RCC 7860 (cell line): ENCODE measurements at regions not wholly inside any gene's neighbourhood (a gene's known extent, or its start where the extent isn't known, plus 50 kb on each side); places are given as distances from the start of the nearest gene placed in this dataset.
"Not testable (repeated sequence)": the region's sequence is repeated elsewhere in the genome, so short reads cannot be mapped to it uniquely, and the experiment has no call there.

Source experiments
- DNase-seq: peaks from one replicate; pipeline ENCODE4 v3.0.0-alpha.2; 2015; ENCODE audit warnings: low spot score
- FAIRE-seq: peaks from 2 replicates; lab custom pipeline; 2012; peaks lifted over from hg19 to GRCh38; lab: Jason Lieb, UNC

GRCh38 chr2:198273660-198274059 is 469.3 kb downstream of the PLCL1 start:
- no peak for DNase-seq
- no peak for FAIRE-seq

GRCh38 chr2:198270157-198270556 is 465.8 kb downstream of the PLCL1 start:
- DNase-seq, FAIRE-seq: not testable (repeated sequence)

GRCh38 chr2:198268519-198268918 is 464.1 kb downstream of the PLCL1 start:
- DNase-seq (no peak), FAIRE-seq (no peak)

- DNase-seq (no peak), FAIRE-seq (no peak)
These were observed 455.1 kb downstream of the PLCL1 start for GRCh38 chr2:198259496-198259895.

- DNase-seq: no peak
- no peak for FAIRE-seq
These were observed 450.2 kb downstream of the PLCL1 start for GRCh38 chr2:198254536-198255090.

- FAIRE-seq (no peak), DNase-seq (no peak)
These were observed 449.6 kb downstream of the PLCL1 start for GRCh38 chr2:198253995-198254394.

GRCh38 chr2:198252472-198252871 is 448.1 kb downstream of the PLCL1 start:
- no peak for DNase-seq
- FAIRE-seq: no peak

- FAIRE-seq (no peak), DNase-seq (no peak)
These were observed 437.7 kb downstream of the PLCL1 start for GRCh38 chr2:198242093-198242492.

- DNase-seq (no peak), FAIRE-seq (no peak)
These were observed 434.0 kb downstream of the PLCL1 start for GRCh38 chr2:198238429-198238828.

- no peak for DNase-seq
- no peak for FAIRE-seq
These were observed 431.9 kb downstream of the PLCL1 start for GRCh38 chr2:198236338-198236737.

- no peak for DNase-seq
- FAIRE-seq: no peak
These were observed 427.9 kb downstream of the PLCL1 start for GRCh38 chr2:198232281-198232680.

- DNase-seq (no peak), FAIRE-seq (no peak)
These were observed 427.2 kb downstream of the PLCL1 start for GRCh38 chr2:198231562-198231961.

- FAIRE-seq (no peak), DNase-seq (no peak)
These were observed 416.6 kb downstream of the PLCL1 start for GRCh38 chr2:198220763-198221610.

GRCh38 chr2:198219292-198219691 is 414.9 kb downstream of the PLCL1 start:
- DNase-seq (no peak), FAIRE-seq (no peak)

GRCh38 chr2:198214114-198214596 is 409.8 kb downstream of the PLCL1 start:
- FAIRE-seq (no peak), DNase-seq (no peak)

GRCh38 chr2:198213253-198213652 is 408.9 kb downstream of the PLCL1 start:
- FAIRE-seq (no peak), DNase-seq (no peak)

- DNase-seq: no peak
- FAIRE-seq: no peak
These were observed 407.3 kb downstream of the PLCL1 start for GRCh38 chr2:198211706-198212105.

GRCh38 chr2:198203336-198204069 is 399.1 kb downstream of the PLCL1 start:
- FAIRE-seq (no peak), DNase-seq (no peak)
